ENCODE measurements at regions not wholly inside any gene's neighbourhood (a gene's known extent, or its start where the extent isn't known, plus 50 kb on each side); places are given as distances from the start of the nearest gene placed in this dataset.
"Not testable (repeated sequence)": the region's sequence is repeated elsewhere in the genome, so short reads cannot be mapped to it uniquely, and the experiment has no call there.

- no peak for DNase-seq (ENCODE audit: low read depth, low spot score)
These were observed 51.4 kb upstream of the RGL1 start for GRCh38 chr1:183753464-183753891.

- DNase-seq (ENCODE audit: low read depth, low spot score) = no peak
These were observed 60.6 kb upstream of the RGL1 start for GRCh38 chr1:183744132-183744913.

DNA sequence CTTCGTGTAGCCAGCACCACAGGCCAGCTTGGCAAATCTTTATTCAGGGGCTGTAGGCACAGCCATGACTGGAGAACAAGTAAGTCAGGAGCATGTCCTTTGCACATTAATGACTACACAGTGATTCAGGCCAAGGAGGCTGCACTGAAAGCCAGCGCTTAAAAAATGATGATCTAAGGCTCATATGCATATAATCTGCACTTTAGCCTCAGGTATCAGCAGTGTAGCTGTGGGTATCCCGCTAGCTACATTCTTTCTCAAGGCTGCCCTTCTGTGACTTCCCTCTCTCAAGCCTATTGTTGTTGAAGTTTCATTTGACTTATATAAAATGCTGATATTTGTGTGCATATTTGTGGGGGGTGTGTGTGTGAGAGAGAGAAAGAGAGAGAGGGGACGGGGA, 62.6 kb upstream of the RGL1 start:
- DNase-seq (ENCODE audit: low read depth, low spot score) = no peak

DNA sequence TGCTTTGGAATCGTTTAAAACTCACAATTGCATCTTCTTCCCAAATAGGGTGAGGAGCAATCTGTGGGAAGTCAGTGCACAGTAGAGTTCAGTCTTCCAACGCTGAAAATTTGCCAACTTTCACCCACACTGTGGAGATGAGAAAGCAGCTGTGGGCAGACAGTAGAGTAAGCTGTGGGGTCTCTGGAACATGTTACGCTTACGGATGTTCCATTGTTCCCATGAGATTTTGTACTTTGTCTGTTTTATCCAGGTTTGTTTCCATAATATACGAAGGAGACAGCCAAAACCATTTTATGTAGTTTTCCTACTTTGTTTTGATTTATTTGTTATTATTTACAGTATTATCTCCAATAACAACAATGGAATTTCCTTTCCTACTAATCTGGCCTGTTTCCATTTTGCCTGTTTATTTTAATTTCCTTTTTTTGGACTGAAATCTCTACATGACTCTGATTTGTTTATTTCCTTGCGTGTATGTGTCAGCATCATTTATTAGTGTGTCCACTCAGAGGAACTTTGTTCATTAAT, 65.1 kb upstream of the RGL1 start:
- DNase-seq (ENCODE audit: low read depth, low spot score) = peak; percentile 18

- DNase-seq (ENCODE audit: low read depth, low spot score) = no peak
These were observed 65.8 kb upstream of the RGL1 start for GRCh38 chr1:183739082-183739481.

GRCh38 chr1:183737916-183738315, 67.0 kb upstream of the RGL1 start:
- DNase-seq (ENCODE audit: low read depth, low spot score) = not testable (repeated sequence)

DNA sequence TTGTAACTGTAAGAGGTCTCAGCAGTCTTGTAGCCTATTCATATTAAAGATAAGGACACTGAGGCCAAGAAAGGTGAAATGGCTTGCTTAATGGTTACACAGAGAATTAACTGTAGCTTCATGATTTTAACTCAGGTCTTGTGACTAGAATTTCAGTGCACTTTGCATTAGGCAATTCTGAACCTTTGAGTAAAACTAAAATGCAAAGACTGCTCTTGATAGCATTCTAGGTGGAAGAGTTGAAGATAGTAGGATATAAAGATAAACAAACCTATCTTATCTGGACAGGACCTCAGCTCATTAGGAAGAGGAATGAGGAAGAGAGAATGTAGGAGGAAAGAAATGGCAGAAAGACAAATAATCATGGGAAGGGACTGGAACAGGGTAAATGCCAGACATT, 68.6 kb upstream of the RGL1 start:
- no peak for DNase-seq (ENCODE audit: low read depth, low spot score)

- no peak for DNase-seq (ENCODE audit: low read depth, low spot score)
These were observed 69.7 kb upstream of the RGL1 start for GRCh38 chr1:183735069-183735860.

GRCh38 chr1:183734543-183735036, 70.3 kb upstream of the RGL1 start:
- no peak for DNase-seq (ENCODE audit: low read depth, low spot score)

- DNase-seq (ENCODE audit: low read depth, low spot score) = no peak
These were observed 71.2 kb upstream of the RGL1 start for GRCh38 chr1:183733715-183734114.

GRCh38 chr1:183732236-183732880, 72.6 kb upstream of the RGL1 start:
- DNase-seq (ENCODE audit: low read depth, low spot score) = no peak

DNA sequence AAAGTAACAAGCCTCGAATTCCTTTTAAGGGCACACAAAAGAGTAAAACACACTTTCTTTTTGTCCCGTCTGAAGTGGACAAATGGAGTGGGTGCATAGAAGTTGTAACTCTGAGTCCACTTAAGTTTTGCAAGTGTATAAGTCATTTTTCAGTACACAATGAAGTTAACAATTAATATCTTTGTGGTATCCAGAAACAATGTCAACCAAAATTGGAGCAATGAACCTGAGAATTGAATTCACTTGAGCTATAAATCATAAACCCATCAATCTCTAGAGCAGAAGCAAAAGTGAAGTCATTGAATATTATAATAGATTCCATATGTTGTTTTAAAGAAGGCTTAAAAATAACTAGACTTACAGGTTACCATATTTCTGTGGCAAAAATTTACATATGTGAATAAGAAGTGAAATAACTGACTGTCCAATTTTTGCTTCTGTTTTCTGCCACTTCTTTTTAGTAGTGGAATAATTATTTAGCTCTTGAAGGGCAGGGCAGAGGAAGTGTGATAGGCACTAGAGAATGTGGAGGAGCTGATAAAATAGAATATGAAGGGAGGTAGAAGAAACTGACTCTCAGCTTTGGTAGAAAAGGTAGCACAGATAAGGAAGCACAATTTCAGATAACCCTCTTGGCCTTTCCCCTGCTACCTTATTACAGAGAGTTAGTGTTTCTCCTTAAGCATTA, 73.9 kb upstream of the RGL1 start:
- DNase-seq (ENCODE audit: low read depth, low spot score) = no peak

DNA sequence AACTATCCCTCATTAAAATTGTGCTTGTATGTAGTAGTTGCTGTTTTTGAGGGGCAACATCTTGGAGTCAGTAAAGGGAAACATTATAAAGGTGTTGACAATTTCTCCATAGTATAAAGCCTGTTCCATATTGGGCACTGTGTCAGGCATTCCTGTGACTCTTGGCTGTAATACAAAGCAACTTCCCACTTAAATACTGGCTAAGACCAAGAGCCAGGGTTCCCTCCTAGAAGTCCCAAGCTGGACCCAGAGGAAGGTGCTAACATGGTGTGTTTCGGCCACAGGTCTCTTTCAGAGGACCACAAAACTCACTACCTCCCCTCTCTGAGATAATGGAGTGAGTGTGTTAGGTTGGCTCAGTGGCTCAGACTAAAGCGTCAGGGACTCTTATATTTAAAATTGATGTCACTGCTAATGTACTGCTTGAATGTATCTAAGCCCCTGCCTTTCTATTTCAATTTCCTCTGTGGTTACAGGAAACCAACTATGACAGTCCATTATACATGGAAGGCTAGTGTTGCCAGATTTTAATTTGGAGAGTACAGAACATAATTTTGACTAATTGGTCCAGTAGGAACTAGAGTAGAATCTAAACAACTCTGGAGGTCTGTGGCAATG, 74.7 kb upstream of the RGL1 start:
- DNase-seq (ENCODE audit: low read depth, low spot score) = no peak

- DNase-seq (ENCODE audit: low read depth, low spot score) = no peak
These were observed 73.7 kb upstream of the APOBEC4 start for GRCh38 chr1:183726825-183727224.

- DNase-seq (ENCODE audit: low read depth, low spot score) = no peak
These were observed 71.4 kb upstream of the APOBEC4 start for GRCh38 chr1:183724350-183725042.

GRCh38 chr1:183723571-183723970, 70.5 kb upstream of the APOBEC4 start:
- DNase-seq (ENCODE audit: low read depth, low spot score) = no peak

- DNase-seq (ENCODE audit: low read depth, low spot score) = no peak
These were observed 67.9 kb upstream of the APOBEC4 start for GRCh38 chr1:183721041-183721440.

DNA sequence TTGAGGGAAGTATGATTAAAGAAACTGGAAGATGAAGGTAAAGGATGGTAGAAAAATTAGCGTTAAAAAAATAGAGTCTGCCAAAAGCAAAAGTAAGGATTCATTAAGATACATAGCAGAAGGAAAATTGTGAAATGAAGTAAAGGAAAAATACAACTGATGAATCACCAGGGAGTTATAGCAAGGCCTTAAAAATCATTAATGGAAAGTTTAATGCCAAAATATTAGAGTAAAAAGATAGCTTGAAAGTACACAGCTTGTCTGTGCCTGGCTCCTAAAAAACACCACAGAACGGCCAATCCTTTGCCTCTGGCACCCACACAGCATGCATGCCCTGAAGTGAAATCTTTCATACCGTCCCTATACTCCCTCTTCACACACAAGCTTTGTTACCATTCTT, 66.9 kb upstream of the APOBEC4 start:
- no peak for DNase-seq (ENCODE audit: low read depth, low spot score)

- no peak for DNase-seq (ENCODE audit: low read depth, low spot score)
These were observed 66.2 kb upstream of the APOBEC4 start for GRCh38 chr1:183719289-183719688.

DNA sequence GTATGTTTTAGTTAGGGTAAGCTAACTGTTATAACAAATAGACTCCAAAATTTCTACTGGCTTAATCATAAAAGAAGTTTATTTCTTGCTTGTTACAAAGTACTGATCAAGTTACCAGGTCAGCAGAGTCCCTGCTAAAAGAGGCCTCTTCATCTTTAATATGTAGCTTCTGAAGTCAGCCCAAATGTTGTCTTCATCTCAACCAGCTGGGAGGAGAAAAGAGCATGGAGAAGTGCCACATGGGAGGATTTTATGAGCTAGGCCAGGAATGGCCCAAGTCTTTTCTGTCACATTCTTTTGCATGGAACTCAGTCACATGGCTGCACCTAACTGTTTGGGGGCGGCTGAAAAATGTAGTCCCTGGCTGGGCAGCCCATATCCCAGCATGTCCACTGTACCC, 63.2 kb upstream of the APOBEC4 start:
- DNase-seq (ENCODE audit: low read depth, low spot score) = no peak
